ENCODE measurements at regions not wholly inside any gene's neighbourhood (a gene's known extent, or its start where the extent isn't known, plus 50 kb on each side); places are given as distances from the start of the nearest gene placed in this dataset.
A peak's percentile ranks its signal among the peaks of the same experiment; 100 is the strongest.

DNA sequence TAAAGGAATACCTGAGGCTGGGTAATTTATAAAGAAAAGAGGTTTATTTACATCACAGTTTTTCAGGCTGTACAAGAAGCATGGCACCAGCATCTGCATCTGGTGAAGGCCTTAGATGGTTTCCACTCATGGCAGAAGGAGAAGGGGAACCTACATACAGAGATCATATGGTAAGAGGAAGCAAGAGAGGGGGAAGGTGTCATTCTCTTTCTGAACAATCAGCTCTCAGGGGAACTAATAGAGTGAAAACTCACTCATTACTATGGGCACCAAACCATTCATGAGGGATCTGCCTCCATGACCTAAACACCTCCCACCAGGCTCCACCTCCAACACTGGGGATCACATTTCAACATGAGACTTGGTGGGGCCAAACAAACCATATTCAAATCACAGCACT, 61.7 kb upstream of the PPP1R2C start:
- Histone ChIP-seq H2AFZ (ENCODE audit: low read depth, low read length) (no peak overlapping the region), H3K4me1 (ENCODE audit: low read length) (peaks cover 29% of the 10 kb centered on the region), H4K20me1 (ENCODE audit: insufficient read depth, low read length) (no peaks in the 10 kb centered on the region), H3K4me2 (ENCODE audit: low read length) (no peak overlapping the region), H3K27ac (ENCODE audit: low read length) (peak overlapping the region; percentile 41), H3K79me2 (ENCODE audit: low read length) (no peaks in the 10 kb centered on the region), H3K36me3 (replicated peaks; ENCODE audit: low read depth, low read length) (peaks cover 2% of the 10 kb centered on the region), H3K27me3 (ENCODE audit: low read depth, low read length) (no peaks in the 10 kb centered on the region), H3K4me3 (ENCODE audit: low read length) (no peak overlapping the region), H3K9me3 (ENCODE audit: insufficient read depth, low read length) (no peaks in the 10 kb centered on the region), H3K9ac (ENCODE audit: low read length) (no peak overlapping the region)
- TF ChIP-seq EZH2phosphoT487 (IDR thresholded peaks at IDR 0.05; ENCODE audit: low read depth) = no peak
- TF ChIP-seq, protein P1, sequence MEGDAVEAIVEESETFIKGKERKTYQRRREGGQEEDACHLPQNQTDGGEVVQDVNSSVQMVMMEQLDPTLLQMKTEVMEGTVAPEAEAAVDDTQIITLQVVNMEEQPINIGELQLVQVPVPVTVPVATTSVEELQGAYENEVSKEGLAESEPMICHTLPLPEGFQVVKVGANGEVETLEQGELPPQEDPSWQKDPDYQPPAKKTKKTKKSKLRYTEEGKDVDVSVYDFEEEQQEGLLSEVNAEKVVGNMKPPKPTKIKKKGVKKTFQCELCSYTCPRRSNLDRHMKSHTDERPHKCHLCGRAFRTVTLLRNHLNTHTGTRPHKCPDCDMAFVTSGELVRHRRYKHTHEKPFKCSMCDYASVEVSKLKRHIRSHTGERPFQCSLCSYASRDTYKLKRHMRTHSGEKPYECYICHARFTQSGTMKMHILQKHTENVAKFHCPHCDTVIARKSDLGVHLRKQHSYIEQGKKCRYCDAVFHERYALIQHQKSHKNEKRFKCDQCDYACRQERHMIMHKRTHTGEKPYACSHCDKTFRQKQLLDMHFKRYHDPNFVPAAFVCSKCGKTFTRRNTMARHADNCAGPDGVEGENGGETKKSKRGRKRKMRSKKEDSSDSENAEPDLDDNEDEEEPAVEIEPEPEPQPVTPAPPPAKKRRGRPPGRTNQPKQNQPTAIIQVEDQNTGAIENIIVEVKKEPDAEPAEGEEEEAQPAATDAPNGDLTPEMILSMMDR (IDR thresholded peaks at IDR 0.05; ENCODE audit: low read depth, low read length) = no peak

DNA sequence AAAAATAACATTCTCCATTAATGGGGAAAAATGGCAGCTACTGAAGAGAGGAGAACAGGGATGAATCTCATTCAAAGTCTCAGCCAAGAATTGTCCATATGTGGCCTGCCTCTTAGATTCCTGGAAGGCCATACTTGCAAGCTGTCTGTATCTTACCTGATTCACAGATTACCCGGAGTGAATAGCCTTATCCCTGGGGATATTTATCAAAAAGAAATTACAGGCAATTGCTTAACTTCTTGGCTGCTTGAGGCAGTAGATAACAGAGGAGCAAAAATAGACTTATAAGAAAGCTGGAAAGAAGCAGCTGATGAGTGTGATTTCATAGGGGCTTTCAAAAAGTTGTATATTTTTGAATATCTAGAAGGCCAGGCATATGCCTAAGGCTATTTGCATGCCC, 68.8 kb upstream of the PPP1R2C start:
- H3K27me3 ChIP-seq (ENCODE audit: low read depth, low read length) = no peaks in the 10 kb centered on the region
- H3K9ac ChIP-seq (ENCODE audit: low read length) = no peak overlapping the region
- no peak overlapping the region for H2AFZ ChIP-seq (ENCODE audit: low read depth, low read length)
- no peak overlapping the region for H3K4me3 ChIP-seq (ENCODE audit: low read length)
- no peaks in the 10 kb centered on the region for H3K9me3 ChIP-seq (ENCODE audit: insufficient read depth, low read length)
- H3K27ac ChIP-seq (ENCODE audit: low read length) = no peak overlapping the region
- peaks cover 4% of the 10 kb centered on the region; the same call in 1 of the 2 replicates for H3K4me1 ChIP-seq (ENCODE audit: low read length)
- no peak for TF ChIP-seq EZH2phosphoT487 (IDR thresholded peaks at IDR 0.05; ENCODE audit: low read depth)
- TF ChIP-seq, protein P1 (IDR thresholded peaks at IDR 0.05; ENCODE audit: low read depth, low read length) = no peak
- no peaks in the 10 kb centered on the region for H3K79me2 ChIP-seq (ENCODE audit: low read length)
- H4K20me1 ChIP-seq (ENCODE audit: insufficient read depth, low read length) = no peaks in the 10 kb centered on the region
- no peak overlapping the region for H3K4me2 ChIP-seq (ENCODE audit: low read length)
- H3K36me3 ChIP-seq (replicated peaks; ENCODE audit: low read depth, low read length) = no peaks in the 10 kb centered on the region

DNA sequence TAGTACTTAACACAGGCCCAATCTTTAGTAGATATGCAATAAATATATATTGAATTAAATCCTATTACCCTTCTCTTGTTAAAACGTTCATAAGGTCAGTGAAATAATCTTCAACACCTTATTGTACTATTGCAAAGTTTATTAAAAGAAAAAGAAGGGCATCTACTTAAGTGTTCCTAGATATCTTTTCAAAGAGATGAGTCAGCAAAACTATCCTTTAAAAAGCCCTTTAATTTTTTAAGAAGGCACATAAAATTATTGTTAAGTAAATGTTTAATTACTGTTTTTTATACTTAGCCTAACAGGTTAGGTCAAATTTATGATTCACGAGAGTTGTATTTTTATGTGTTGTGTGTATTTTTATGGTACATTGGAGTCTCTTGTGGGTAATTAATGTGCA, 77.3 kb upstream of the PPP1R2C start:
- TF ChIP-seq EZH2phosphoT487 (IDR thresholded peaks at IDR 0.05; ENCODE audit: low read depth) = no peak
- TF ChIP-seq, protein P1 (IDR thresholded peaks at IDR 0.05; ENCODE audit: low read depth, low read length) = no peak
- Histone ChIP-seq H4K20me1 (ENCODE audit: insufficient read depth, low read length) (no peaks in the 10 kb centered on the region), H3K79me2 (ENCODE audit: low read length) (no peaks in the 10 kb centered on the region), H3K4me1 (ENCODE audit: low read length) (peaks cover 5% of the 10 kb centered on the region; the same call in 1 of the 2 replicates), H3K27me3 (ENCODE audit: low read depth, low read length) (no peaks in the 10 kb centered on the region), H3K27ac (ENCODE audit: low read length) (no peak overlapping the region), H3K9ac (ENCODE audit: low read length) (no peak overlapping the region), H3K36me3 (replicated peaks; ENCODE audit: low read depth, low read length) (no peaks in the 10 kb centered on the region), H3K4me3 (ENCODE audit: low read length) (no peak overlapping the region), H3K4me2 (ENCODE audit: low read length) (no peak overlapping the region), H2AFZ (ENCODE audit: low read depth, low read length) (no peak overlapping the region), H3K9me3 (ENCODE audit: insufficient read depth, low read length) (no peaks in the 10 kb centered on the region)

DNA sequence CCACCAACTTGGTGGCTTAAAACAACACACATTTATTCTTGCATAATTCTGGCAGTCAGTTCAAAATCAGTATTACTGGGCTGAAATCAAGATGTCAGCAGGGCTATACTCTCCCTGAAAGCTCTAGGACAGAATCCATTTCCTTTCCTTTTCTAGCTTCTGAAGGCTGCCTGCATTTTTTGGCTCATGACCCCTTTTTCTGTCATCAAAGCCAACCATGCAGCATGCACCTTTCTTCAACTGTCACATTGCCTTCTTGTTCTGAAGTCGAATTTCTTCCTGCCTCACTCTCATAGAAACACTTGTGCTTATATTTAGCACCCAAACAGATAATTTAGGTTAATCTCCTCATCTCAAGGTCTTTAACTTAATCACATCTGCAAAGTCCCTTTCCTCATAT, 79.8 kb upstream of the PPP1R2C start:
- H3K27me3 ChIP-seq (ENCODE audit: low read depth, low read length) = no peaks in the 10 kb centered on the region
- H3K4me2 ChIP-seq (ENCODE audit: low read length) = no peak overlapping the region
- H3K4me1 ChIP-seq (ENCODE audit: low read length) = peaks cover 13% of the 10 kb centered on the region; the same call in 1 of the 2 replicates
- H2AFZ ChIP-seq (ENCODE audit: low read depth, low read length) = no peak overlapping the region
- no peak overlapping the region for H3K27ac ChIP-seq (ENCODE audit: low read length)
- no peak overlapping the region for H3K9ac ChIP-seq (ENCODE audit: low read length)
- H3K4me3 ChIP-seq (ENCODE audit: low read length) = no peak overlapping the region
- no peaks in the 10 kb centered on the region for H3K36me3 ChIP-seq (replicated peaks; ENCODE audit: low read depth, low read length)
- H4K20me1 ChIP-seq (ENCODE audit: insufficient read depth, low read length) = no peaks in the 10 kb centered on the region
- no peaks in the 10 kb centered on the region for H3K79me2 ChIP-seq (ENCODE audit: low read length)
- TF ChIP-seq, protein P1 (IDR thresholded peaks at IDR 0.05; ENCODE audit: low read depth, low read length) = no peak
- no peak for TF ChIP-seq EZH2phosphoT487 (IDR thresholded peaks at IDR 0.05; ENCODE audit: low read depth)
- no peaks in the 10 kb centered on the region for H3K9me3 ChIP-seq (ENCODE audit: insufficient read depth, low read length)
